GM23338 (cell line): ENCODE measurements at regions not wholly inside any gene's neighbourhood (a gene's known extent, or its start where the extent isn't known, plus 50 kb on each side); places are given as distances from the start of the nearest gene placed in this dataset.

Experiments used
- CREB1 ChIP-seq: fragments of 250-450 bp; sonication (Bioruptor Pico); IDR thresholded peaks from 2 replicates; pipeline ENCODE4 v1.5.0; 2020; ENCODE audit warnings: low read depth, mild to moderate bottlenecking, moderate library complexity
- CTCF ChIP-seq, 2 experiments: fragments of 200-600 bp in 1 of 2; sonication (generic) in 1 of 2; conservative IDR thresholded peaks; 2 replicates each; pipeline versions ENCODE4 v1.5.1 to v1.6.1; 2016 to 2017; ENCODE audit warnings: antibody characterized with exemption in 2 of 2, low read depth in 2 of 2, mild to moderate bottlenecking in 2 of 2, moderate library complexity in 1 of 2
- EZH2 ChIP-seq: fragments of 200-600 bp; sonication (generic); IDR thresholded peaks from one replicate; pipeline ENCODE4 v1.8.0; 2017; ENCODE audit warnings: antibody characterized with exemption, mild to moderate bottlenecking, low read depth; ENCODE audit not compliant: unreplicated experiment
- EZH2phosphoT487 ChIP-seq: fragments of 200-600 bp; sonication (generic); IDR thresholded peaks from one replicate; pipeline ENCODE4 v1.8.1; 2018; ENCODE audit warnings: antibody characterized with exemption; ENCODE audit not compliant: unreplicated experiment
- NANOG ChIP-seq: IDR thresholded peaks from 2 replicates; pipeline ENCODE4 v1.6.1; 2016; ENCODE audit warnings: antibody characterized with exemption, borderline replicate concordance
- POLR2AphosphoS5 ChIP-seq: IDR thresholded peaks from 2 replicates; pipeline ENCODE4 v1.6.1; 2016; ENCODE audit warnings: antibody characterized with exemption, low read depth
- REST ChIP-seq: IDR thresholded peaks from one replicate; pipeline ENCODE4 v1.6.1; 2018; ENCODE audit warnings: antibody characterized with exemption; ENCODE audit not compliant: unreplicated experiment
- ZNF331 ChIP-seq: fragments of 250-450 bp; sonication (Bioruptor Pico); IDR thresholded peaks from 2 replicates; pipeline ENCODE4 v1.5.0; 2020; ENCODE audit warnings: low read depth, mild to moderate bottlenecking, moderate library complexity

GRCh38 chrX:555725-556666 lies 74.6 kb upstream of the SHOX start:
- no peak for TF ChIP-seq EZH2phosphoT487
- TF ChIP-seq CTCF (conservative IDR thresholded peaks at IDR 0.05; ENCODE audit: low read depth in 2 of 2): no peak
- TF ChIP-seq REST: no peak
- TF ChIP-seq EZH2: no peak
- no peak for TF ChIP-seq NANOG
- no peak for TF ChIP-seq ZNF331 (CRISPR knock-in tag)
- no peak for TF ChIP-seq POLR2AphosphoS5
- no peak for TF ChIP-seq CREB1 (CRISPR knock-in tag)
